Panc1 (cell line): ENCODE measurements at regions not wholly inside any gene's neighbourhood (a gene's known extent, or its start where the extent isn't known, plus 50 kb on each side); places are given as distances from the start of the nearest gene placed in this dataset.

Experiments used
- ATAC-seq: fragments of 200-7000 bp; cut with Tn5 transposase; 2 replicates; pipeline ENCODE4 v1.9.1; 2020; ENCODE audit warnings: mild to moderate bottlenecking, moderate library complexity
- BruUV-seq: library from RNA; stranded (reverse); fragments of 400-500 nt; replicated peaks from 2 replicates; lab custom pipeline; 2021; lab: Mats Ljungman, UMichigan
- CTCF ChIA-PET: fragments of 300-600 bp; sonication (Branson Sonifier 250); formaldehyde crosslinking; loops from one replicate; lab custom pipeline; 2022; ENCODE audit warnings: antibody characterized with exemption; lab: Charles Lee
- POLR2A ChIA-PET: fragments of 300-600 bp; sonication (Branson Sonifier 250); formaldehyde crosslinking; loops from one replicate; lab custom pipeline; 2022; ENCODE audit warnings: antibody characterized with exemption; lab: Charles Lee
- DNase-seq: peaks from one replicate; pipeline ENCODE4 v3.0.0-alpha.2; 2010; ENCODE audit warnings: low read depth, low spot score
- H3K27ac ChIP-seq: 2 replicates; pipeline ENCODE4 v1.5.1; 2011; ENCODE audit warnings: mild to moderate bottlenecking, low read length, inconsistent platforms
- H3K27me3 ChIP-seq: fragments of 200-500 bp; sonication (Bioruptor generic); 2 replicates; pipeline ENCODE4 v1.6.0; 2014; ENCODE audit warnings: low read length, inconsistent platforms; ENCODE audit not compliant: control insufficient read depth, insufficient read depth
- H3K36me3 ChIP-seq: fragments of 200-500 bp; sonication (Bioruptor generic); 2 replicates; pipeline ENCODE4 v1.5.1; 2014; ENCODE audit warnings: inconsistent platforms, mild to moderate bottlenecking, low read length, moderate library complexity; ENCODE audit not compliant: control insufficient read depth, insufficient read depth
- H3K4me1 ChIP-seq: 2 replicates; pipeline ENCODE4 v1.5.1; 2011; ENCODE audit warnings: inconsistent platforms, mild to moderate bottlenecking, low read length, moderate library complexity; ENCODE audit not compliant: control insufficient read depth, insufficient read depth
- H3K4me3 ChIP-seq, 2 experiments: 2 replicates each; pipeline ENCODE4 v1.5.1; 2011 to 2012; ENCODE audit warnings: low read depth in 2 of 2, low read length in 2 of 2, mild to moderate bottlenecking in 2 of 2, inconsistent platforms in 1 of 2, moderate library complexity in 1 of 2
- H3K9me3 ChIP-seq: fragments of 200-500 bp; sonication (Bioruptor generic); 2 replicates; pipeline ENCODE4 v1.5.1; 2014; ENCODE audit warnings: low read depth, mild to moderate bottlenecking, inconsistent platforms, low read length, moderate library complexity; ENCODE audit not compliant: control insufficient read depth, insufficient read depth
- POLR2AphosphoS5 ChIP-seq: IDR thresholded peaks from 2 replicates; pipeline ENCODE4 v1.6.1; 2012; ENCODE audit warnings: mild to moderate bottlenecking, low read depth, low read length, moderate library complexity
- SIN3A ChIP-seq: IDR thresholded peaks from 2 replicates; pipeline ENCODE4 v1.6.1; 2012; ENCODE audit warnings: low read depth, mild to moderate bottlenecking, low read length, moderate library complexity, borderline replicate concordance; ENCODE audit not compliant: insufficient read depth
- TCF7L2 ChIP-seq: IDR thresholded peaks from 2 replicates; pipeline ENCODE4 v1.6.1; 2011; ENCODE audit warnings: mild to moderate bottlenecking, low read depth, low read length, inconsistent platforms
- in situ Hi-C: cut with HindIII; loops from 2 replicates; pipeline ENCODE4 v1.10.0; 2016; ENCODE audit warnings: low sequenced_read_pairs, low pct_unique_long_range_greater_than_20kb
- intact Hi-C: fragments of 100-400 bp; cut with micrococcal nuclease; formaldehyde crosslinking; loops from one replicate; pipeline ENCODE4 v1.10.0; 2022; ENCODE audit not compliant: unreplicated experiment
- TF ChIP-seq, protein P1 (sequence below), 2 experiments: IDR thresholded peaks; 2 replicates each; pipeline ENCODE4 v1.6.1; 2011 to 2012; ENCODE audit warnings: low read depth in 2 of 2, control low read depth in 1 of 2, low read length in 1 of 2, mild to moderate bottlenecking in 1 of 2, moderate library complexity in 1 of 2; ENCODE audit not compliant: insufficient read depth in 1 of 2
- TF ChIP-seq, protein P2 (sequence below): fragments of 450-650 bp; IDR thresholded peaks from 2 replicates; pipeline ENCODE4 v1.5.1; 2017; ENCODE audit warnings: mild to moderate bottlenecking

GRCh38 chr12:22865822-22866221, 240.9 kb downstream of the ETNK1 start:
- TF ChIP-seq POLR2AphosphoS5 = no peak
- TF ChIP-seq SIN3A = no peak
- H3K27ac ChIP-seq = no peak overlapping the region
- no peaks in the 10 kb centered on the region for H3K4me1 ChIP-seq
- H3K9me3 ChIP-seq = no peaks in the 10 kb centered on the region
- ChIA-PET POLR2A (no interaction called here), CTCF (no interaction called here)
- in situ Hi-C loops (no loop called here), intact Hi-C loops (no loop called here)
- DNase-seq (no peak), ATAC-seq (no peak)
- no TSS peak for BruUV-seq
- H3K36me3 ChIP-seq = no peaks in the 10 kb centered on the region
- H3K4me3 ChIP-seq = no peak overlapping the region
- no peaks in the 10 kb centered on the region for H3K27me3 ChIP-seq

DNA sequence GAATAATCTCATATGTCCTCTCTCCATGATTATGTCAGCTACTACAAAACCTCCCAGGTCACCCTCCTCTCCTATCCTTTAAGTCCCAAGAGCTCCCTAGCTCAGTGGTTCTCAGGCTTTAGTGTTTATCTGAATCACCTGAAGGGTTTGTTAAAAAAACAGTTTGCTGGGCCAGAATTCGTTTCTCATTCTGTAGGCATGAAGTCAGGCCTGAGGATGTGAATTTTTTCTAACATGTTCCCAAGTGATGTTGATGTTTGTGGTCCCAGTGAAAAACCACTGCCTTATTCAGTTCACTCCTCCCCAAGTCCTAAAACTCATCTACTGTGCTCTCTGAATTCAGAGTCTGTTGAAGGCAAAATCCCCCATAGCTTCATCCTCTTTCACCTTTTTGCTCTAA, 241.4 kb downstream of the ETNK1 start:
- Histone ChIP-seq H3K4me3 (no peak overlapping the region), H3K36me3 (no peaks in the 10 kb centered on the region), H3K27ac (no peak overlapping the region), H3K9me3 (no peaks in the 10 kb centered on the region), H3K27me3 (no peaks in the 10 kb centered on the region), H3K4me1 (no peaks in the 10 kb centered on the region)
- POLR2A ChIA-PET = no interaction called here
- intact Hi-C loops (no loop called here), in situ Hi-C loops (no loop called here)
- ATAC-seq (no peak), DNase-seq (no peak)
- TF ChIP-seq TCF7L2 (no peak), SIN3A (no peak), POLR2AphosphoS5 (no peak)
- TF ChIP-seq, protein P1, sequence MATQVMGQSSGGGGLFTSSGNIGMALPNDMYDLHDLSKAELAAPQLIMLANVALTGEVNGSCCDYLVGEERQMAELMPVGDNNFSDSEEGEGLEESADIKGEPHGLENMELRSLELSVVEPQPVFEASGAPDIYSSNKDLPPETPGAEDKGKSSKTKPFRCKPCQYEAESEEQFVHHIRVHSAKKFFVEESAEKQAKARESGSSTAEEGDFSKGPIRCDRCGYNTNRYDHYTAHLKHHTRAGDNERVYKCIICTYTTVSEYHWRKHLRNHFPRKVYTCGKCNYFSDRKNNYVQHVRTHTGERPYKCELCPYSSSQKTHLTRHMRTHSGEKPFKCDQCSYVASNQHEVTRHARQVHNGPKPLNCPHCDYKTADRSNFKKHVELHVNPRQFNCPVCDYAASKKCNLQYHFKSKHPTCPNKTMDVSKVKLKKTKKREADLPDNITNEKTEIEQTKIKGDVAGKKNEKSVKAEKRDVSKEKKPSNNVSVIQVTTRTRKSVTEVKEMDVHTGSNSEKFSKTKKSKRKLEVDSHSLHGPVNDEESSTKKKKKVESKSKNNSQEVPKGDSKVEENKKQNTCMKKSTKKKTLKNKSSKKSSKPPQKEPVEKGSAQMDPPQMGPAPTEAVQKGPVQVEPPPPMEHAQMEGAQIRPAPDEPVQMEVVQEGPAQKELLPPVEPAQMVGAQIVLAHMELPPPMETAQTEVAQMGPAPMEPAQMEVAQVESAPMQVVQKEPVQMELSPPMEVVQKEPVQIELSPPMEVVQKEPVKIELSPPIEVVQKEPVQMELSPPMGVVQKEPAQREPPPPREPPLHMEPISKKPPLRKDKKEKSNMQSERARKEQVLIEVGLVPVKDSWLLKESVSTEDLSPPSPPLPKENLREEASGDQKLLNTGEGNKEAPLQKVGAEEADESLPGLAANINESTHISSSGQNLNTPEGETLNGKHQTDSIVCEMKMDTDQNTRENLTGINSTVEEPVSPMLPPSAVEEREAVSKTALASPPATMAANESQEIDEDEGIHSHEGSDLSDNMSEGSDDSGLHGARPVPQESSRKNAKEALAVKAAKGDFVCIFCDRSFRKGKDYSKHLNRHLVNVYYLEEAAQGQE (IDR thresholded peaks at IDR 0.05; ENCODE audit: insufficient read depth in 1 of 2, low read depth in 2 of 2, low read length in 1 of 2) = no peak
- CTCF ChIA-PET = no interaction called here
- no TSS peak for BruUV-seq

DNA sequence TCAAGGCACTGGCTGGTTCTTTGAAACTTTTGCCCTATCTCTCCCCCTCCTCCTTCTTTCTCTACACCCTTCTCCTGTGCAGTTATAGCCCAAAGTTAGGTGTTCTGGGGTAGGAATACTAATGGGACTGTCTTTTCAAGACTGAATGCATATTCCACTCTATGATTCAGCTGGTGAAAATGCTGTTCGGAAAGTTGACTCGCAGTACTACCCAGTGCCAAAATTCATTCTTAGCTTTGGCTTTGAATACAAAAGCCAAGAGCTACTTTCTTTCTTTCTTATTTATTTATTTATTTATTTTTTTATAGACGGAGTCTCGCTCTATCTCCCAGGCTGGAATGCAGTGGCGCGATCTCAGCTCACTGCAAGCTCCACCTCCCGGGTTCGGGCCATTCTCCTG, 249.2 kb downstream of the ETNK1 start:
- POLR2A ChIA-PET = no interaction called here

More for the DNA sequence above, 249.2 kb downstream of the ETNK1 start:
- DNase-seq (no peak), ATAC-seq (no peak)
- no peak overlapping the region for H3K4me3 ChIP-seq
- H3K36me3 ChIP-seq = no peaks in the 10 kb centered on the region
- CTCF ChIA-PET = no interaction called here
- no peak overlapping the region for H3K27ac ChIP-seq
- H3K4me1 ChIP-seq = no peaks in the 10 kb centered on the region
- BruUV-seq = no TSS peak
- no peaks in the 10 kb centered on the region for H3K27me3 ChIP-seq
- intact Hi-C loops (no loop called here), in situ Hi-C loops (no loop called here)
- no peaks in the 10 kb centered on the region for H3K9me3 ChIP-seq
- TF ChIP-seq SIN3A (no peak), TCF7L2 (no peak), POLR2AphosphoS5 (no peak)
- TF ChIP-seq, protein P1 (IDR thresholded peaks at IDR 0.05; ENCODE audit: insufficient read depth in 1 of 2, low read depth in 2 of 2, low read length in 1 of 2) = no peak
- TF ChIP-seq, protein P2, sequence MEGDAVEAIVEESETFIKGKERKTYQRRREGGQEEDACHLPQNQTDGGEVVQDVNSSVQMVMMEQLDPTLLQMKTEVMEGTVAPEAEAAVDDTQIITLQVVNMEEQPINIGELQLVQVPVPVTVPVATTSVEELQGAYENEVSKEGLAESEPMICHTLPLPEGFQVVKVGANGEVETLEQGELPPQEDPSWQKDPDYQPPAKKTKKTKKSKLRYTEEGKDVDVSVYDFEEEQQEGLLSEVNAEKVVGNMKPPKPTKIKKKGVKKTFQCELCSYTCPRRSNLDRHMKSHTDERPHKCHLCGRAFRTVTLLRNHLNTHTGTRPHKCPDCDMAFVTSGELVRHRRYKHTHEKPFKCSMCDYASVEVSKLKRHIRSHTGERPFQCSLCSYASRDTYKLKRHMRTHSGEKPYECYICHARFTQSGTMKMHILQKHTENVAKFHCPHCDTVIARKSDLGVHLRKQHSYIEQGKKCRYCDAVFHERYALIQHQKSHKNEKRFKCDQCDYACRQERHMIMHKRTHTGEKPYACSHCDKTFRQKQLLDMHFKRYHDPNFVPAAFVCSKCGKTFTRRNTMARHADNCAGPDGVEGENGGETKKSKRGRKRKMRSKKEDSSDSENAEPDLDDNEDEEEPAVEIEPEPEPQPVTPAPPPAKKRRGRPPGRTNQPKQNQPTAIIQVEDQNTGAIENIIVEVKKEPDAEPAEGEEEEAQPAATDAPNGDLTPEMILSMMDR = no peak
